Medulla oblongata (tissue), 1 donor: ENCODE measurements at regions not wholly inside any gene's neighbourhood (a gene's known extent, or its start where the extent isn't known, plus 50 kb on each side); places are given as distances from the start of the nearest gene placed in this dataset.

Experiments used
- DNase-seq: peaks from one replicate; pipeline ENCODE4 v3.0.0-alpha.2; 2015; ENCODE audit errors: extremely low spot score

DNA sequence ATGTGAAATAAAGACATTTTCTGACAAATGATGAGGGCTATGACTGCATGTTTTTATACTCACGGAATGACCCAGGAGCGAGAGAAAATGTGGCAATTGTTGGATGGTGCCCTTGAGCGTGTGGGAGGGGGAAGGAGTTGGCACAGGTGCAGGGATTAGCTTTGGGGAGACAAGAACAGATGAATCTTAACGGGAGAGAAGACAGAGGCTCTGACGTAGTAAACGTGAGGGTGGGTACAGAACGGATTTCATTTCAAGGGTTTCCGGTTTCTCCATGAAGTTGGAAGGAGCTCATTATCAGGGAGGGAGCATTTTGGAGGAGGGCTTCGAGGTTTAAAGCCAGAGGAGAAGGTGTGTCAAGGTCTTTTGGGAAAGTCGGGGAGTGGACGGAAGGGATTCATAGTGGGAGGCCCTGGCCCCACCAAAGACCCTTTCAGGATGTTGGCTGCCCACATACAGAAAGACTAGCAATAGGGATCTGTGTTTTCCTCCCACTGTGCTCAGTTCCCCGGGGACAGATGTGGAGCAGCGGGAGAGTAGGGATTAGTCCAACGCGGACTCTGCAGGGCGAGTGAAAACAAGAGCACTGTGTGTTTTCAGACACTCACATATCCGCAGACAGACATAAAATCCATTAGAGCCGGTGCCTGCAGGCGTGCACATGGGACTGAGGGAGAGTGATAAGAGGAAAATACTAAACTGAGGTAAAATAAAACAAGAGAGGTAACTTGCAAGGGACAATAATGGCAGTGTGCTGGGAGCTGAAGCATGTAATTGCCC, 584.1 kb downstream of the AJAP1 start:
- peak; percentile 19 for DNase-seq

DNA sequence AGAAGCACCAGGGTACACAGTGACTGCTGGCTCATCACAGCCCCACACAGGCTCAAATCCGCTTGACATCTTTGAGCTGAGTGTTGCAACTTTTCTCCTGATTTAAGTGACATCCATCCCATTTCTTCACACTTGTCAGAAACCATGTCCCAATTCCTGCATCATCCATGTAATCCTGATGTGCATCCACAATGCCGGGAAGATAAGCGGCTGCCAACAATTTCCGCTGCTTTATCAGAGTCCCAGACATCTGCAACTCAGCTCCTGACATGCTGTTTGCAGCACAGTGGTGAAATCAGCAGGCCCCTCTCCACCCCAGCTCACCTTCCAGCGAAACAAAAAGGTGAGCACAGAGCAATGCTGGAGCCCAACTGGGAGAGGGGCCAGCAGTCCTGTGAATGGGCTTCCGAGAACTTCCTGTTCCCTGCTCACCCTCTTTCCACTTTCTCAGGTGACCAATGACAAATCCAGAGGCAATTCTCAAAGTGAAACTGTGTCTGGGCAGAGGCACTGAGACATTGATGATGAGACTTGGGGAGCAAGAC, 581.0 kb downstream of the AJAP1 start:
- DNase-seq = no peak

DNA sequence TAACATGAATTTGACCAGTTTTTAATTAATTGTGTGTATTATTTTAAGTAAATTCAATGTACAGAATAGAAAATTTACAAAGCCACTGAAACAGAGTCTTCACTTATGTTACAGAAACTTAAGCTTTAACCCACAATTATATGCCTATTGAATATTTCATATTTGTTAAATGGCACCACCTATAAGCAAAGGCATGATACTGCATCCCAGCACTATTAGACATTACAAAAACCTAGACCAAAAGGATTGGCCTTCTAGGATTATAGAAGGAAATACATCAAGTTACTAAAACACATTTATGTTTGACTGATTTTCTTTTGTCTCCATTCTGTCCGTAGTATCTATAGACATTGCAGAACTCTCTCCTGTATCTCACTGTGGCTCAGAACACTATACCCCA, 578.1 kb downstream of the AJAP1 start:
- DNase-seq = no peak

DNA sequence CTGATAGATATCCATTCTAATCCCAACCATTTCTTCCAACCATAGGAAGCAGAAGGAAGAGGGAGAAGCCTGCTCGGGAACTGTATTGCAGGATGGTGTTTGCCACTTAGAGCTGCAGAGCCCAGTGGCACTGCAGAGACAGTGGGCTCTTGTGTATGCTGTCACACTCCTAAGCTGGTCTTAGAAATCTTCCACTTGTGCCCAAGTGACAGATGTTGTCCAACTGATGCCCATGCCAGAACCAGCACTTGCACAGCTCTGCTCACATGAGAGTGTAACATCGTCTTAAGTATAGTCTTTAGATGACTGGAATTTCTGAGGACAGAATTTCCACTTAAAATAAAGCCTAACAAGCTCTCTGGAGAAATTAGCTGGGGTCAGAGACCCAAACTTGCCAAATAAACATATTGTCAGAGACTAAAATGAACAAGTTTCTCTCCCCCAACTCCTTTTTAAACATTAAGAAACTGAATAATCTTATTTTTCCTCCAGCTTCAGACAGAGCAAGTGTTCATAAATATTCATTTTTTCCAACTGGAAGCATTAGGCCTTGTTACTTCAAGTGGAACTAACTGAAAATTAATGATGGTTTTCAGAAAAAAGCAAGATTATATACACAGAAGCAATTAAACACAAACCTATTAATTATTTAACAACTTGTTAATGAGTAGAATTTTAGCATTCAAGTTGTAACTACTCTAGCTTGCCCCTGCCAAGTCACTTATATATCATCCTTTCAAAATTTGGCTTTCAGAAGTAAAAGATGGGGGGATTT, 577.3 kb downstream of the AJAP1 start:
- DNase-seq = peak; percentile 30

DNA sequence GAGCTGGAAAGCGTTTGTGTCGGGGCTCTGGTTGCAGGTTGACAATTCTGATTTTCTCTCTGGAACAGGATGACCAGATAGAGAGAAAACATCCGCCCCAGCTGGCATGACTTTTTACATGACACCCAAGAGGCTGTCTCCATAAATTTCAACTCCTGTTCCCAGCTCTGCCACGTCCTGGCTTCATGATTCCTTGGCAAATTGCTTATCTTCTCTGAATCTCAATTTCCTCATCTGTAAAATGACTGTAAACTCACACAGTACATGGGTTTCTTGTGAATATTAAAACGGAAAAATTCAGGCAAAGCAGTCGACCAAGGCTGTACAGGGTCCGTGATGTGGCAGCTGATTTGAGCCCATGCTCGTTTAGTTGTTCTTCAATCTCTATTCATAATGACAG, 572.7 kb downstream of the AJAP1 start:
- no peak for DNase-seq

DNA sequence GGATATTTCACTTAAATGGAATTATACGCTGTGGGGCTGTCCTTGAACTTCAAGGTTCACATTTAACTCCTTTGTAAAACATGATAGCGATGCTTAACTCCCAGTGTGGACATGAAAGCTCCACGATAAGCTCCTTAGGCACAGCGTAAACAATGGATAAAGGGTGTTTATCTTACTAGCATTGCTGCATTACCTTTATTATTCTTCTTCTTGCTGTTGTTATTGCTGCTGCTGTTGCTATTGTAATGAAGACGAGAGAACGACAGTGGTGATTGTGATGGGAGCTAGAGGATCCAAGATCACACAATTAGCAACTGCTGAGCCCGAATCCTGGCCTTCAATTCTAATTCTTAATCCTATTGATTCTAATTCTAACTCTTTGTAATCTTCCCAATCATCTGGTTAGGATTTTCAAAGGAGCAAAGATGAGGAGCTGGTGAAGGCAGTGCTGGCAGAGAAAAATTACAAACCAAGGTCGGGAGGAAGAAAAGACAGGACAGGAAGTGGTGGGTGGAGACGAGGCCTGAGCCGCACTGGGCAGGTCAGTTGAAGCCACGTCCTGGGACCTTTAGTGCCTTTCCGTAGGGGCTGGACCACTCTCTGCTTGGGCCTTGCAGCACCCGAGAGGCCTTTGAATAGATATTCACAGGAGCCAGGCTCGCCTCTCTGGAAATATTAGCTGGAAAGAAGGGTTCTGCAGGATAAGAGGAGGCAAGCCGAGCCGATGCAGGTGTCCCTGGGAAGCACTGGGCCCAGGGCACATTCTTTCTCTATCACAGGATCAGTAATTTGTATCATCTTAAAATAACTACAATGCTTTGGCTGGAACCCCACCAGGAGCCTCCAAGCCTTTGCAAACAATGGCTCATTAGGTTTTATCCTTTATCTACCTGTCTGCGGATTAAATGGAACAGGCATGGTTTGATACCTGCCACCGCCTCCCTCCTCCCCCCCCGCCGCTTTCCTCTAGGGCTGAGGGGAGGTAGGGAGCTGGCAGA, 571.6 kb downstream of the AJAP1 start:
- no peak for DNase-seq

DNA sequence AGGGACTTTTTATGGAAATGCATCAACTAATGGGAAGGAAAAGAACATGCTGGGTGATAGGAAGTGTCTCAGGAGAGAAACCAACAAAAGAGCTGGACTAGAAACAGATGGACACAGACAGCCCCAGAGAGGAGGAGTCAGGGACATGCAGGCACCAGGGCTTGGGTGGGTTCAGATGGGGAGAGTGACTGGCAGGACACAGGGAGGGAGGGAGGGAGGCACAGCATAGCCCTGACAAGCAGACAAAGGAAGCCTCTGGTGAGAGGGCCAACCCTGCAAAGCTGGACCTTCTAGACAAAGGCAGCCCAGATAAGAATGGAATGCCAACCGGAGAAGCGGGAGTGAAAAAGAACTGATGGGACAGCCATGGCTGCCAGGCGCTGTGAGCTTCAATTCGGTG, 568.8 kb downstream of the AJAP1 start:
- DNase-seq = peak; percentile 75

DNA sequence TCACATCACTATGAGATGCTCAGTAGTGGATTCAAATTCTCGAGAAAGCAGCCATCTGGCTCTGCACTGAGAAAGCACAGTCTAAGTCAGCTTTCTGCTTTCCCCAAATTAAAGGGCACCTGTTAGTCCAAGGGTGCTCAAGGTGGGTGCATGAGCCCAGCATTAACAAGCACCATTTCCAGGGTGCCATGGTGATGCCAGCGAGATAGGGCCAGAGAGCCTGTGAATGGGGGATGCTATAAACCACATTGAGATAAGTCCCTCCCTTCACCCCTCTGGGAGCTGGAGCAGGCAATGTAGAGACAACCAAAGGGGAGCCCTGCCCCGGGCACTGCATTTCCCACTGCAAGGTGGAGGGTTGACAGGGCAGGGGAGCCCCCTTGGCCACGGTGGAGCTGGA, 568.2 kb downstream of the AJAP1 start:
- no peak for DNase-seq

DNA sequence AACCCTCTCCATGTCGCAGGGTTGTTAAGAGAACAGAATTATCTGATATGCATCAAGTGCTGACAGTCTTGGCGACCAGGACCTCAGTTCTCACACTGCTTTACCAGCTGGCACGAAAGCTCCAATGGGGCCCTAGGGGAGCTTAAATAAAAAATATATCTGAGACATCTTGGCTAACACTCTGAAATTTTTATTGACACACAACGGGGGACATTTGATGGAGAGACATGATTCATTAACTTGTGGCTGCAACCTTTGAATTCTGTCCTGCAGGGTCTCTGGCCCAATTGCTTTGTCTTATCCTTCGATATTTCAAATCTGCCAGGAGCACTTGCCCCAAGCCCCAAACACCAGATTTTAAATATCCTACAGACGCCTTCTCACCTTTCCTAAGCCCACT, 567.0 kb downstream of the AJAP1 start:
- DNase-seq = no peak

DNA sequence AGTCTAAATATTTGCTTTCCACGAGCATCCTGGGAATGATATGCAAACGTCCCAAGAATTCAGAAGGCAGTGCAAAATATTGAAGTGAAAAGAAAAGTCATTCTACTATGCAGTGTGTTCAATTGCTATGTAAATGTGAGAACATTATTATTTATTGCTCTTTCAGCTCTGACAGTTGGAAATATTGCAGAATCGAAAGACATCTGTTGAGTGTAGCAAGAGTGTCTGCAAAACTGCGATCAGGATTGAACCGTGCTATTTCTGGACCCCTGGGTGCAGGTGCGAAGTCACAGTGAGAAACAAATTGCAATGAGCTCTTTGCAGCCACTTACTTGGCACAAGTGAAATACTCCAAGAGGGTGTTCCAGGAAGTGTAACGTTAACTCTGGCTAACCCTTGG, 566.4 kb downstream of the AJAP1 start:
- no peak for DNase-seq

DNA sequence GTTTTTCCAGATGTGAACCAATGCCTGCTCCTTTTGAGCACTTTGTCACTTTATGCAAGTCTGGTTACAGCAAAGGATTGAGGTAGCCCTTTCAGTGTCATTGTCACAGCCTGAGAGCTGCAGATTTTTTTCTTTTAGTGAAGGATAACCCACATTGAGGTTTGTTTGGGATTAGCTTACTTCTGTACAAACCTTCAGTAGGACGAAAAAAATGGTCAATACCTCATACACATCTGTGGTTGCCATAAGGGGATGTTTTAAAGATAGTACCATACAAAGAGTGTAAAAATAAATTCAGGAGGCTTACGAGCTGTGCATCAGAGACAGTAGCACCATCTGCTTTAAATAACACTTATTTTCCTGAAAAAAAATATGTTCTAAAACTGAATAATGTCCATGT, 566.0 kb downstream of the AJAP1 start:
- no peak for DNase-seq

DNA sequence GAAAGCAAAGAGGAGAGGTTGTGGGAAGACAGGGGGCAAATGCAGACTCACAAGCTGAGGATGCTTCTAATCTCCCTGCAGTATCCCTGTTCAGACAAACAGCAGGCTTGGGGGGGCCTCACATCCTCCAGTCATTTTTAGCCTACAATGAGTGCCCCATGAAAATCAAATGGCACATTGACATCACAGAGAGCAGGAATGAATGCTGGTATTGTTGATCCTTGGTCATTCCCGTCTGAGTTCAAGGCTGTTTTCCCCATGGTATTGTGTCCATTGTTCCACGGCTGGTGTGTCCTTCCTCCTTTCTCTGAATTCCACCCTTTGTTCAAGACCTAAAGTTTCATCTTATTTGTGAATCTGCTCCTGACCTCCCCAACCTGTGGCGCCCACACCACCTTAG, 545.6 kb downstream of the AJAP1 start:
- DNase-seq = peak; percentile 86

DNA sequence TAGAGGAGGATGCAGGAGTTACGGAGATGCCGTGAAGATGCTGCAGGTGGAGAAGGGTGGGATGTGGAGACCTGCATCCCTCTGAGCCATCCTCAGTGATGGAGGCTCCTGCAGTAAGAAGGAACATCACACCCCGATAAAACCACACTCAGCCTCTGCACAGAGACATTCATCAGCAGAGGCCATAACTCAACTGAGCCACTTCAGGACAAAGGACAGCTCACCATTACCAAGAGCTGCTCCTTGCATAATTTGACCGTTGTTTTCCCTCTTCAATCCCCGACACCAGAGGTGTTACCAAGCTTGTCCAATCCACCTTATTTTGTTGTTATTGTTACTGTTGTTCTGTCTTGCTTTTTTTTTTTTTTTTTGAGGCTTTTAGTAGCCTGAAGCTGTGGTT, 543.9 kb downstream of the AJAP1 start:
- no peak for DNase-seq

DNA sequence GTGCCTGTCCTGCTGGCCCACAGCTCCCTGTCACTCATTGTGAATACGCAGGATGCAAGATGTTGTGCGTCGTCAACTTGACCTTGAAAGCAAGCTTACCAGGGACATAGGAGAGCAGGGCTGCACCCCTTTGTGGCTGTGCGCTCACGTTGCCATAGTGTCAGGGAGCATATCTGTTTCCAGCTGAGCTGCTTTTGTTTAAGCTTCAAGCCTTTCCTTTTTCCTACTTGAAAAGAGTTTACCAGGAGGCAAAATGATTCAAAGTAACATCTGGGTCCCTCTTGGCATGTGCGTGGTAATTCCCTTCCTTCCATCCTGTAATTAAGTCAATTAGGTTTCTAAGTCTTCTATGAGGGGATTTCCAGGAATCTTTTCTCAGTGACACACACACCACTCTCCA, 537.1 kb downstream of the AJAP1 start:
- no peak for DNase-seq

DNA sequence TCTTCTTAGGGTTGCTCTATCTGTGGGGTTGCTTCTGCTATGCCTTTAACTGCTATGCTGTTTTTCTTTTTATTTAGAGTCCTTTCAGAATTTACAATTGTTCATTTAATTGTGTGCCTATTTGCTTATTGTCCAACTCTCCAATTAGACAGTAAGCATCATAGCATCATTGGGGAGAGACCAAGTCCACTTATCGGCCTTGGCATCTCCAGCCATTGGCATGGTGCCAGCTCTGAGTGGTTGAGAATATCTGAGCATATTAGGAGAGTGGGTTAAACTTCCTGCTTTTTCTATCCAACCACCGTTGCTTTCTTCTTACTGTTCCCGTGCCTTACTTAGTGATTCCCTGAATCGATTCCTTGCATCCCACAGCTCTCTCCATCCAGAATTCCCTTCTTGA, 535.0 kb downstream of the AJAP1 start:
- no peak for DNase-seq

DNA sequence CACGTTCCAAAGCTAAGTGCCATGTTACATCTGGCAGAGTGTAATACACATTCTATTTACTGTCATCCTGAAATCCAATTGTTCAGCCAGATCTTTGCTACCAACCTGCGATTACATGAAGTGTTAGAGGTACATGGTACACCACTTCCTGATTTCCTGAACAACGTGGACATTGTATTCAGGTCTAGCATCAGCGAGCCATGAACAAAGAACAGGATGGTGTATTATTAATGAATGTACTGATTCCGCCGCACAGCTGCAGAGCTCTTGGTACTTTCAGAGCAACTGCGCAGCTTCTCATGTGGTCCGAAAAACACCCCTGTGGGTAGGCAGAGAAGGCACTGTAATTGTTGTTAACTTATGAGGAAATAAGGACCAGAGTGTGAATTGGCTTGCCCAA, 511.4 kb downstream of the AJAP1 start:
- no peak for DNase-seq

DNA sequence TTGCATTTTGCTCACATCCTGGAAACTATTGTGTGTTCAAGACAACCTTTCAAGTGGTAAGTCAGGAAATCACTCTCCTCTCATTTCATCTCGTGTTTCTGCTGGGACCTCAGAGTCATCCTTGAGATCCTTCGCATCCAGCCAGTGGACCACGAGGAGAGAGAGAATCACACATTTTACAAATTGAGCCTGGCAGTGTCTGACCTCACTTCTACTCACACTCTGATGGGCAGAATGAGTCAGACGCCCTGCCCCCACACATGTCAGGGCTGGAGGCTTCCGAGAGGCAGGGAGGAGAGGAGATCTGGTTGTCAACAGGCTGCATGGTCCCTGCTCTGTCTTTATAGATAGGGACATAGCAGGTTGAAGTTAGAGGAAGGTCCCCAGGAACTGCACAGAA, 509.7 kb downstream of the AJAP1 start:
- DNase-seq = no peak

DNA sequence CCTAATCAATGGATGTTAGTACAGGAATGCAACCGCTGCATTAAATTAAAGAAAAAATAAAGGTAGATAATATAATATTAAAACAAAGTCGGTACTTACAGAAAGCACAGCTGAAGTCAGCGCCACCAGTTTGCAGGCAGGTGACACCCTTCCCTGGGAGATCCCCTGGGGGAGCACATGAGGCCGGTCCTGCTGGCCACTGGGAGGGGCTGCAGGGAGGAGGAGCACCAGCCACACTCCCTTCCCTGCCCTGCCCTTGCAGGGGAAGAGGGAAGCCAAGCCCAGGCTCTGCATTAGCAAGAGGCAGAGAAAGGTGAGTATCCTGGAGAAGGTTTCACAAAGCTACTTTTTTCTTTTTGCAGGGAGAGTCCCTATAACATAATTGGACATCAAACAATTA, 507.0 kb downstream of the AJAP1 start:
- DNase-seq = no peak

DNA sequence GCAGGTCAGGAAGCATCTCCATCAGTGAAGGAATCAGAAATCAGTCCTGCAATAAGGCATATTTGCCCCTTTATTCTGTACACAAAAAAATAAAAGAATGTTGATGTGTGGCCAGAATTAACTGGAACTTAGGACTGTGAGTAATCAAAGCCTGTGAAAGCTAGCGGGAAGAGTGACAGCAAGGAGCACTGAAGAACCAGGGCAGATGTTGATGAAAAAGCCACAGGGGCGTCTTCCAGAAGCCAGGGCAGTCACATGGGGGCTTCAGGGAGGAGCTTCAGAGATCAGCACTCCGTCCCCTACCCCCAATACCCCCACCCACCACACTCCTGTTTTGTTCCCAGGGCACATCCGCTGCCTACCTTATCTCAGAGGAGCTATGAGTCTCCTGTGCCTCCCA, 502.8 kb downstream of the AJAP1 start:
- DNase-seq = no peak

DNA sequence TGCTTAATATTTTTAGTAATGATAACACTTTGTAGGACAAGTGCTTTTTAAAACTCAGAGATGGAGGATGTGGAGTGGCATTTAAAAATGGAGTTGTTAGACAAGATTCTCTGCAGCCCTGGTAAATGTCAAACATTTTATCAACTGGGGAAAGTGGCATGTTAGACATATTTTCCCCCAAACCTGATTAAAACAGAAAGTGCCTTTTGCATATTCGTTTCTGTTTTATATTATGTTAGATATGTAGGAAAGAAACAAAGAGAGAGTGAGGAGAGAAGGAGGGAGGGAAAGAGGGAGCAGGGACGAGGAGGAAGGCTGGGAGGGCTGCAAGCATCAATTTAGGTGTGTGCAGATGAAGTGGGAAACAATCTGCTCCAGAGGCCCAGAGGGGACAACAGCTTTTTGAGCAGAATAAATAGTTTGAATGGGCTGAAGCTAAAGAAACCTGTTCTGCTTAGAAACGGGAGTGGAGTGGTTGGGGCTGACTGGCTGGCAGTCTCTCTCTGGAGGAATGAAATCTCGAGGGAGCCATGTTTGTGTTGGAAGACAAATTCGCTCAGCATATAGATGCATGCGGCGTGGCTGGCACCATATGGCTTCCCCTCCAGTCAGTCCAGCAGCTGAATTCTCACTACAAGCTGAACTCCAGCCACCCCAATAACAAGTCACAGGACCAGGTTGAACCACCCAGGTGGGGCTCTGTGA, 502.2 kb downstream of the AJAP1 start:
- DNase-seq = no peak

DNA sequence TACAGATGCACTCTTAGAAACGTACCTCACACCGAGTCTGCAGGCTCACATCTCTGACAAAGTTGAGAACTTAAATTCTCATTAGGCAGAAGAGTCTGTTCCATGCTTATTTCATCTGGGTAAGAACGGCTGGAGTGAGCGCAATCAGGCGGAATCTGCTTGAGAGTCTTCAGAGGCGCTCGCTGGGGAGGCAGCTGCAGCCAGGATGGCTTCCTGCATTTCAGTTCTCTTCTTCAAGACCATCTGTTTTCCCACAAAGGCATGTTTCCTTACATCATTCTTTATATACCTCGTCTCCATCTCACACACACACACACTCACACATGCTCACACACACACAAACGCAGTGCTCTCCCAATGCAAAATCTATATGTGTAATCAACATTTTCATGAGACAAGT, 497.1 kb downstream of the AJAP1 start:
- DNase-seq = no peak
